Esophagus squamous epithelium (tissue), 5 donors: ENCODE measurements at regions not wholly inside any gene's neighbourhood (a gene's known extent, or its start where the extent isn't known, plus 50 kb on each side); places are given as distances from the start of the nearest gene placed in this dataset.

Source experiments
- DNase-seq: peaks from one replicate; lab custom pipeline; 2025; lab: John Stamatoyannopoulos, UW
- H3K27ac ChIP-seq, 4 donors: fragments of 200-600 bp; sonication (generic); one replicate each; pipeline ENCODE4 v1.5.1; 2016 to 2019; ENCODE audit warnings: mild to moderate bottlenecking in 1 of 4
- H3K27me3 ChIP-seq, 4 donors: fragments of 200-600 bp; sonication (generic); 1 replicate in 3 of 4; 2 replicates in 1 of 4; pipeline versions ENCODE4 v1.5.1 to v1.6.0; 2017 to 2021; ENCODE audit warnings: antibody characterized with exemption in 1 of 4
- H3K36me3 ChIP-seq, 3 donors: fragments of 200-600 bp; sonication (generic); one replicate each; pipeline ENCODE4 v1.5.1; 2016 to 2019
- H3K4me1 ChIP-seq, 3 donors: fragments of 200-600 bp; sonication (generic); one replicate each; pipeline ENCODE4 v1.5.1; 2017 to 2019
- H3K4me3 ChIP-seq, 4 donors: fragments of 200-600 bp; sonication (generic); 1 replicate in 3 of 4; 2 replicates in 1 of 4; pipeline ENCODE4 v1.5.1; 2016 to 2019; ENCODE audit warnings: mild to moderate bottlenecking in 2 of 4, moderate library complexity in 1 of 4
- H3K9me3 ChIP-seq, 3 donors: fragments of 200-600 bp; sonication (generic); one replicate each; pipeline ENCODE4 v1.5.1; 2016 to 2019
- CTCF ChIP-seq, 6 experiments: fragments of 450-650 bp in 4 of 6; fragments of 200-600 bp in 2 of 6; sonication (generic) in 2 of 6; IDR thresholded peaks; one replicate each; pipeline ENCODE4 v1.5.1; 2016 to 2019; ENCODE audit warnings: antibody characterized with exemption in 6 of 6, mild to moderate bottlenecking in 4 of 6, moderate library complexity in 4 of 6
- POLR2A ChIP-seq, 4 donors: fragments of 450-650 bp; IDR thresholded peaks; one replicate each; pipeline ENCODE4 v1.6.1; 2017; ENCODE audit warnings: antibody characterized with exemption in 4 of 4, mild to moderate bottlenecking in 4 of 4, moderate library complexity in 3 of 4
- WGBS, 2 donors: methylation state at CpG; one replicate each; pipeline ENCODE4 v1.1.5; 2018; 5-methylcytosine and 5-hydroxymethylcytosine counted together
- intact Hi-C: fragments of 100-400 bp; cut with DNase I; formaldehyde crosslinking; loops from one replicate; pipeline ENCODE4 v1.15.0; 2022
- donor health status: DM: yes; HTN: yes; CAD: no.

GRCh38 chr14:48373981-48374380 is 698.6 kb upstream of the MDGA2 start:
- Histone ChIP-seq H3K36me3 (no peaks in the 10 kb centered on the region), H3K4me3 (no peak overlapping the region), H3K27me3 (no peaks in the 10 kb centered on the region), H3K27ac (no peak overlapping the region), H3K9me3 (no peaks in the 10 kb centered on the region), H3K4me1 (no peaks in the 10 kb centered on the region)
- WGBS, 2 donors = 12 to 21% methylated on average over 3 of the region's 3 CpGs
- TF ChIP-seq POLR2A (IDR thresholded peaks at IDR 0.05) (no peak), CTCF (IDR thresholded peaks at IDR 0.05) (no peak)
- intact Hi-C loops = no loop called here
- no peak for DNase-seq

GRCh38 chr14:48350971-48351370 is 675.6 kb upstream of the MDGA2 start:
- no peaks in the 10 kb centered on the region for H3K36me3 ChIP-seq
- TF ChIP-seq CTCF (IDR thresholded peaks at IDR 0.05) = no peak
- no peak for TF ChIP-seq POLR2A (IDR thresholded peaks at IDR 0.05)
- DNase-seq = no peak
- intact Hi-C loops = no loop called here
- H3K4me1 ChIP-seq = no peaks in the 10 kb centered on the region
- no peak overlapping the region for H3K4me3 ChIP-seq
- WGBS, 2 donors = 38 to 43% methylated on average over 2 of the region's 2 CpGs
- no peaks in the 10 kb centered on the region for H3K9me3 ChIP-seq
- no peak overlapping the region for H3K27ac ChIP-seq
- no peaks in the 10 kb centered on the region for H3K27me3 ChIP-seq

- intact Hi-C loops = no loop called here
- no peak for DNase-seq
- H3K27me3 ChIP-seq = no peaks in the 10 kb centered on the region
- H3K27ac ChIP-seq = no peak overlapping the region
- no peak overlapping the region for H3K4me3 ChIP-seq
- TF ChIP-seq CTCF (IDR thresholded peaks at IDR 0.05) (no peak), POLR2A (IDR thresholded peaks at IDR 0.05) (no peak)
- no peaks in the 10 kb centered on the region for H3K9me3 ChIP-seq
- H3K4me1 ChIP-seq = no peaks in the 10 kb centered on the region
- H3K36me3 ChIP-seq = no peaks in the 10 kb centered on the region
- WGBS, 2 donors = 47 to 64% methylated on average over 2 of the region's 2 CpGs
Observed at GRCh38 chr14:48349689-48350088, 674.3 kb upstream of the MDGA2 start.

GRCh38 chr14:48341069-48341468 is 665.7 kb upstream of the MDGA2 start:
- Histone ChIP-seq H3K4me3 (no peak overlapping the region), H3K27ac (no peak overlapping the region), H3K36me3 (no peaks in the 10 kb centered on the region), H3K27me3 (no peaks in the 10 kb centered on the region), H3K9me3 (peaks cover 0 to 4% (median 0%) of the 10 kb centered on the region in 3 donors), H3K4me1 (no peaks in the 10 kb centered on the region)
- WGBS, 2 donors = 6 to 12% methylated on average over 1 of the region's 1 CpG
- TF ChIP-seq POLR2A (IDR thresholded peaks at IDR 0.05) (no peak), CTCF (IDR thresholded peaks at IDR 0.05) (no peak)
- no peak for DNase-seq
- intact Hi-C loops = no loop called here

- 6 to 8% methylated on average over 2 of the region's 2 CpGs for WGBS, 2 donors
- H3K4me3 ChIP-seq = no peak overlapping the region
- DNase-seq = no peak
Observed at GRCh38 chr14:48333221-48333920, 658.0 kb upstream of the MDGA2 start.

More at GRCh38 chr14:48333221-48333920, 658.0 kb upstream of the MDGA2 start:
- H3K36me3 ChIP-seq = no peaks in the 10 kb centered on the region
- TF ChIP-seq POLR2A (IDR thresholded peaks at IDR 0.05) (no peak), CTCF (IDR thresholded peaks at IDR 0.05) (no peak)
- peaks cover 0 to 4% (median 0%) of the 10 kb centered on the region in 3 donors for H3K9me3 ChIP-seq
- no peak overlapping the region for H3K27ac ChIP-seq
- H3K27me3 ChIP-seq = no peaks in the 10 kb centered on the region
- H3K4me1 ChIP-seq = no peaks in the 10 kb centered on the region
- intact Hi-C loops = no loop called here
